GM12872 (cell line): ENCODE measurements at regions not wholly inside any gene's neighbourhood (a gene's known extent, or its start where the extent isn't known, plus 50 kb on each side); places are given as distances from the start of the nearest gene placed in this dataset.

Source experiments
- TF ChIP-seq, protein P1 (sequence below): IDR thresholded peaks from 3 replicates; pipeline ENCODE4 v1.5.1; 2011; ENCODE audit warnings: low read depth, mild to moderate bottlenecking, low read length, moderate library complexity; ENCODE audit not compliant: insufficient read depth

DNA sequence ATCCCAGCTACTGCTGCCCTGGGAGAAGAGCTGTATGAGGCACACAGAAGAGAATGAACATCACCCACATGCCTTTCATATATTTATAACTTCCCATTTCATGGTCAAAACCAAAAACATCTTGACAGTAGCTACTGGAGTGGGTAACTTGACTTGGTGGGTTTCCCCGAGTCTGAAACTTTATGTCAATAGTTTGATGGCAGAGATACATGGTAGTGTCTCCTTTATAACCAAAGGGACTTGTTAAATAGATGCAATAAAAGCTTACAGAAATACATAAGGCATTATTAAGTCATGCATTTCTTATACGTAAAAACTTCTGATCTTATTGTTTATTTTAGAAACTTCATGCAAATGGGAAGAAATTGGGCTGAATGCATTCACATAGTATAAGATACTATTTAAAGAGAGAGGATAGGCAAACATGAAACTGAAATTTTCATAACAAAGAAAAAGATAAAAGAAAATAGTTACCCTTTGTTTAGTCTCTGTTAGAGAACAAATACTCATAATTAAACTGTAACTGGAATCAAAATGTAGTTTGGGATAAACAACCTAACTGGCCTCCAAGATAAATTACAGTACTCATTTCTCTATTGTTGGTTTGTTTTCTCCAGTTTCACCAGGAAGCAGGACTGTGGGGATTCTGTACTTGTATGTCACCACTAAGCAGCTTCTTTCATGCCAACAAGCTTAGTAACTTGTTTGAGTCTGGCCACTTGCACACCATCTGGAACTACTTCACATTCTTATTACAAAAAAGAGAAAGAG lies 459.3 kb upstream of the MEF2C start:
- TF ChIP-seq, protein P1, sequence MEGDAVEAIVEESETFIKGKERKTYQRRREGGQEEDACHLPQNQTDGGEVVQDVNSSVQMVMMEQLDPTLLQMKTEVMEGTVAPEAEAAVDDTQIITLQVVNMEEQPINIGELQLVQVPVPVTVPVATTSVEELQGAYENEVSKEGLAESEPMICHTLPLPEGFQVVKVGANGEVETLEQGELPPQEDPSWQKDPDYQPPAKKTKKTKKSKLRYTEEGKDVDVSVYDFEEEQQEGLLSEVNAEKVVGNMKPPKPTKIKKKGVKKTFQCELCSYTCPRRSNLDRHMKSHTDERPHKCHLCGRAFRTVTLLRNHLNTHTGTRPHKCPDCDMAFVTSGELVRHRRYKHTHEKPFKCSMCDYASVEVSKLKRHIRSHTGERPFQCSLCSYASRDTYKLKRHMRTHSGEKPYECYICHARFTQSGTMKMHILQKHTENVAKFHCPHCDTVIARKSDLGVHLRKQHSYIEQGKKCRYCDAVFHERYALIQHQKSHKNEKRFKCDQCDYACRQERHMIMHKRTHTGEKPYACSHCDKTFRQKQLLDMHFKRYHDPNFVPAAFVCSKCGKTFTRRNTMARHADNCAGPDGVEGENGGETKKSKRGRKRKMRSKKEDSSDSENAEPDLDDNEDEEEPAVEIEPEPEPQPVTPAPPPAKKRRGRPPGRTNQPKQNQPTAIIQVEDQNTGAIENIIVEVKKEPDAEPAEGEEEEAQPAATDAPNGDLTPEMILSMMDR, result no peak

DNA sequence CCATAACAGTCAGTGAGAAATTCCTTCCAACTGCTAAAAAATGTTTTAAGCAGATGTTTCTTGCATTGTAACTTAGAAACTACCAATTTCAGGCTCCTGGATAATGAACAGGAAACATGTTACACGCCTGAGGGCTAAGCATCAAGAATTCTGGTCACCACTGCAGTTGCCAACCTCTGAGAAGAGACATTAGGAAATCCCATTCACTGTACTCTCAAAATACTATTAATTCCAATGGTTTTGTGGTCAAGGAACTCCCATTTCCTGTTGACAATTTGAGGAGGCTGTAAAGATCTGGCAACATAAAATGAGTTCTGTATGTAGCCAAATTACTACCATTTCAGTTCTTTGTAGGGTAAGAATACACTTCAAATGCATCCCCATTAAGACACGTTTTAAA lies 456.0 kb upstream of the MEF2C start:
- TF ChIP-seq, protein P1, result no peak

DNA sequence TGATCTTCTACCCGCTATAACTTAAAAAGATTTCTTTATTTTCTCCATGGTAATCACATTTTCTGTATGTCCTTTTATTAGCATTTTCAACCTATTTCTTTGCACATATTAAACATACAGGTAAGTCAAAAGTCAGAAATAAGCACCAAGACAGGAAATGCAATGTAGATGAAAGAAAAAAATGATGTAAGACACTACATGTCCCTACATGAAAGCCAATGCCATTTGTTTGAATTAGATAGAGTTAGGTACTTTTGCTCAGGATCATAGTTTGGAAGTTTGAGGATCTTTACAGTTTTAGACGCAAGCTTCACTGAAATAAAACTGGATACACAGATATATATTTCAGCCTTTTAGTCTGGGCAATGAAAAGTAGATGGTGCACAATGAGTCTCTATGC lies 453.1 kb upstream of the MEF2C start:
- TF ChIP-seq, protein P1, result no peak

DNA sequence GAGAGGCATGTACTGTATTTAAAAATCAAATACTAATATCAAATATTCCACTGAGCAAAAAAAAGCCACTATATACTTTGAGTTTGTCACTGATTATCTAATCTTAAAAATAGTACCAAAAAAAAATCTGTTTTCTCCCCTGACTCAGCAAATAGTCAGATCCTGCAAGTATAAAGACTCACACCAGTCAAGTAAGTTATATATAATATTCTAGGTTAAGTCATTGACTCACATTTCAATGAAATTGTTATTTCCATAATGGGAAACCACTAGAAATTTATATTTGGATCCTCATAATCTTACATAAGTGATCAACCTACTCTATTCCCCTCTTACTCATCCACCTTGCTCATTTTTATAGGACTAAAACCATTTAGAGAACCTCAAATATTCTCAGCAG lies 447.2 kb upstream of the MEF2C start:
- TF ChIP-seq, protein P1, result no peak

DNA sequence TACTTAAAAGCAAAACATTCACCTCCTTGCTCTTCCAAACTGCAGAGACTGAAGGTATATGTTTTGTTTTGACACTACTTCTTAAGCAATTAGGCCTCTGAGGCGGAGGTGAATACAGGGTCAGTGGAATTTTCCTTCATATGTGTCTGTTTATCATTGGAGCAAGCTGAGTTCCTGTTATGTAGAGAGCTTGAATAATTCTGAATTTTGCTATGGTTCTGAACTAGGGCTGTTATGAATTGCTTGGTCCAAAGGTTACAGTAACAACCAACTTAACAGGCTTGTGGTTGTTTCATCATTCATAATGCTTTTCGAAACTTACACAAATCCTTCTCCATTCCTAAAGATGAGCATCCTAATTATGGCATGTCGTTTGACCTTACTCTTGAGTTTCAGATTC lies 444.6 kb upstream of the MEF2C start:
- TF ChIP-seq, protein P1, result no peak

DNA sequence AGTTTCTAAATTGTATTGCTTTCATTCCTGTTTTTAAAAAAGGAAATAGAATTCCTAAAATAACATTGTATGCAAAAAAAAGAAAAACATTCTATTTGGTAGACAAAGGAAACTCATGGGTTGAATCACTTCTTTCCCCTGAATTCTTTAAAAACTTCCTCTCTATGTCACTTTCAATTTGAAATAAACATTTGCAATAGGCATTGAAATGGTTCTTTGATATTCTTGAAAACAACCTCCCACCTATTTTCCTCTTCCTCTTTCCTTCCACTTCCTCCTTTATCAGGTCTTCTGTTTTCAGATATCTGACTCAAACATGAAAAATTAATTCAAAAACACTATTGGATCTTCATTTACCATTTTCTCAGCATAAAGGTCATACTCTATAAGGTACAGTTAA lies 442.0 kb upstream of the MEF2C start:
- TF ChIP-seq, protein P1, result no peak

DNA sequence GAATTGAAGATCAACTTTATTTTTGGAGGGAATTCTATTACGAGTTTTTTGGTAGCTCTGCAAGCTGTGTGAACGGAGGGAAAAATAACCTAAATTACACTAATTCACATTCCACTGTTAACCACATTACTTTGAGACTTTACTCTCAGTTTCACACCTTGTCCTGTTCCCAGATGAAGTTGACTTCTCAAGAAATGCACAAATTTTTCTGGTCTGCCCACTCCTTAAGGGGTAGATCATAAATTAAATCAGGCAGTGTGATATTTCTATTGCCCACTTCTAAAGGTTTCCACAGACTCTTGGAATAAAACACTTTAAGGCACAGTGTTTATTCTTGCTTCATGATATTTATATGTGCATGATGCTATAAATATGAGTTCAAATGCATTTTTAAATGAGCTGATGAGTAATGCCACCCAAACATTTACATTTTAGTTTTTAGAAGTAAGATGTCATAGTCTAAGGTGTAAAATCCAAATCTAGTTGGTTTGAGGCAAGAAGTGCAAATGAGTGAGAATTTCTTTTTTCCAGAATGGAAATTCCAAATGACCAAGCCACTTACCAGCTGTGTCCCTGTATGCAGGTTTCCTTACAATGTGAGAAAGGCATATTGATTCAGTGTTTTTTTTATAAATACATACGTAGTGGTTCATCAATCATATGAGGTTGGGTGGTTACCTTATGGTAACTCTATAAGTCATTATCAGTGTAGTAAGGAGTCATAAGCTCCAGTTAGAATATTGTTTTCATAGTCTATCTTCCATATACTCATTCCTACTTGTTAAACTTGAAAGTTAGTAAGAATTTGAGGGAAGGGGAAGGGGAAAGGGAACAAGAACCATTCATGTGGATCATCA lies 437.7 kb upstream of the MEF2C start:
- TF ChIP-seq, protein P1, result no peak
